CD4-positive, alpha-beta T cell treated with Interleukin-4 for 1 hour (primary cell): ENCODE measurements at regions not wholly inside any gene's neighbourhood (a gene's known extent, or its start where the extent isn't known, plus 50 kb on each side); places are given as distances from the start of the nearest gene placed in this dataset.

Experiments
- DNase-seq, 2 donors: peaks; one replicate each; pipeline ENCODE4 v3.0.0-alpha.2; 2020 to 2022

GRCh38 chr6:139777202-139777970, 402.9 kb upstream of the CITED2 start:
- no peak for DNase-seq

- DNase-seq = no peak
These were observed 401.6 kb upstream of the CITED2 start for GRCh38 chr6:139776041-139776440.

GRCh38 chr6:139768196-139768595, 393.7 kb upstream of the CITED2 start:
- no peak for DNase-seq

- DNase-seq = no peak
These were observed 392.3 kb upstream of the CITED2 start for GRCh38 chr6:139766796-139767195.

DNA sequence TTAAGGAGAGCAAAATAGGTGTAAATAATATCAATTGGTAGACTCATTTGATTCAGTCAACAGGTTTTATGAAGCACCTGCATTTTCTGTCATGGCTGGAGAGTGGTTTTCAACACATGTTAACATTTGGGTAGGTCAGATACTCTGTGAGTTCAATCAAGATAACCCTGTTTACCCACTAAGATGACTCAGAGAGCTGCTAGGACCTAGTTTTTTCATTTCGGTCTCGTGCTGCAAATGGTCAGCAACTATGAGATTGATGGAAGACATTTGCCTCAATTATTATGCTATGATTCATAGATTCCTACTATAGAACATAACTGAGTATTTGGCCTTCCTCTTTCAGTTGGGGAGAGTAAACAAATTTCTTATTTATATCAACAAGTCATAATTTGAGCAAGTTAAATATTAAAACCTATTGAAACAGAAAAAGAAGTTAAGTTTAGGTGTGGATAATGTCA, 391.4 kb upstream of the CITED2 start:
- DNase-seq = no peak

DNA sequence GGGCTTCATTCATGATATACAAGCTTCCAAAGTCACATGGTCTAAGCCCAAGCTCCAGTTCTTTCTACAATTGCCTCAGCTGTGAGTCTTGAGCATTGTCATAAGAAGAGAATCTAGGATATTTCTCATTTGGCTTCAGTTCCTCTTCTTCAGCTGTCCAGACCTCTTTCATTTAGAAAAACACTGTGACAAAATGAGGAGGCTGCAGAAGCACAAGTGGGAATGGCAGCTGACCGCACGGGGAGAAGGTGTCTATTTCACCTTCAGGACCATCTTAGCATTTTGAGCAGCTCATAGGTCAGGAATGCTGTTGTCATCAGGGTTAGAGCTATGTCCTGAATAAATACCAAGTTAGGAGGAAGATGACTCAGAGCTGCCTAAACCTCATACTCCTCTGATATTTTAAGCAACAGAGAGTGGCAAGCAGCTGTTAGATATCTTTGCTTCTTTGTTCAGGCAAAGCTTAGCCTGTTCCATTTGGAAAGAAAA, 390.1 kb upstream of the CITED2 start:
- DNase-seq = peak; percentile 2 to 24

- DNase-seq = no peak
These were observed 389.2 kb upstream of the CITED2 start for GRCh38 chr6:139763468-139764210.

- DNase-seq = peak; percentile 10 to 74
These were observed 388.2 kb upstream of the CITED2 start for GRCh38 chr6:139762587-139763031.

DNA sequence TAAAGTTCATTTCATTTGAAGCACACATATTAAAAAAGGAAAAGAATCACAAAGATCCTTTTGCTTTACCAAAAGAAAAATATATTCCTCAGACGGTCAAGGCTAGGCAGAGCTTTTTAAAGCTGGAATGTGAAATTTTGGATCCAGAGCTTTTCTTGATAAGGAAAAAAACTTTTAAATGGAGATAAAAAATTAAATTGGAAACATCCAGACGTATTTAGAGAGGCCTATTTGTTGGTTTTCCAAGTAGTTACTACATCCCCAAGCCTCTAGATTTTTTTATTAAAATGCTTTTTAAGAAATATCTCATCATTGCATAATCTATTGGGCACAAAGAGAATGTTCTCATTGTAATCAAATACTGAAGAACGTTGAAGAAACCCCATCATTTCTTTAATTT, 385.7 kb upstream of the CITED2 start:
- no peak for DNase-seq

GRCh38 chr6:139759086-139759485, 384.6 kb upstream of the CITED2 start:
- no peak for DNase-seq

- no peak for DNase-seq
These were observed 383.8 kb upstream of the CITED2 start for GRCh38 chr6:139758209-139758611.

DNA sequence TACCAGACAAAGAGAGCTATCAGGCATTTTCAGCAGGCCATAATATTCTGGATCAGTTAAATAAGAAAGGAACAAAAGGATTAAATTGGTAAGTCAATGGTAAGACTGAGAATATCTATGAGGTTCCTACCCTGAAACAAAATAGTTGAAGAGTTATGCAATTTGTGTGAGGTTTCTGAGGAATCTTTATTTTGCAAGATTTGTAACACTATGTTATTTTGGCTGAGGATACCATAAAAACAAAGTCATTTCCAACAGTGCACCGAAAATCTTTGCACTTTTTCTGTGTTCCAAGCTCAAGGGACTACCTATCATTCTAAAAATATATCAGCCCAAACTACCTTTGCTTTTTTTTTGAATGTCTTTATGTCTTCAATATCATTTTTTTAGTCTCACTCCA, 383.3 kb upstream of the CITED2 start:
- DNase-seq = no peak

GRCh38 chr6:139756381-139756780, 381.9 kb upstream of the CITED2 start:
- no peak for DNase-seq

DNA sequence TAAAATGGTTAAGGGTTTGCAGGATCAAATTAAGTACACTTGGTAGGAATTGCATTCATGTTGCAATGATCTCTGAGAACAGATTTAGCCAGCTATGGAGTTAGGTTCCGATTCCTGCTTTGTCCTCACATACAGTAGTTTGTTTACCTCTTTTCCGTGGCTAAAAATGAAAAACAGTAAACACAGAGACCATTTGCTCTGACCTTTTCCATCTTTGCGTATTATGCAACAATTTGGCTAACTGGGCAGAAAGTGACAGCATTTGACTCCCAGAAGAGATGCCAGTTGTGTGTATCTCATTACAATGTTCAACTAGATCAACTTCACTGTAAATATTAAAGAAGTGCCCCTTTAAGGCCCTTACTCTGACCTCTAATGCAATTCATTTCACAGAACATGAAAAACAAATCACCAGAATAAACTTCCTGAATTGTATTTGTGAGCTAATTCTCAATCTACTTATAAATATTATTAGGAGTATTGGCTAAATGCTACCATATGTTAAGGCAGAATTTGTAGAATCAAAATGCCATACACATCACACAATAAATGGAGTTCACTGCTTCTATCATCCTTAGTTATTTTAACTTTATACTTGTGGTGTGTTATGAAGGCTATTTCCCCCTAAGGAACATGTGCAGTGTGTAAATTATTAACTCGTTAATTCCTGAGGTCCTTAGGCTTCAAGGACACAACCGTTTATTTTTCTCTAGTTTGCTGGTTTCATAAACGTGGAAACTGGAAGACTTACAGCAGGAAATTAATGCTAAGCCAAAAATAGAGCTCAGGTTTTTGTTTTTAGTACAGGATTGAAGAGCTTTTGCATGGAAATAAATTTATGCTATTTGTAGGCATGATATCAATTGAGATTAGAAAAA, 380.7 kb upstream of the CITED2 start:
- no peak for DNase-seq

DNA sequence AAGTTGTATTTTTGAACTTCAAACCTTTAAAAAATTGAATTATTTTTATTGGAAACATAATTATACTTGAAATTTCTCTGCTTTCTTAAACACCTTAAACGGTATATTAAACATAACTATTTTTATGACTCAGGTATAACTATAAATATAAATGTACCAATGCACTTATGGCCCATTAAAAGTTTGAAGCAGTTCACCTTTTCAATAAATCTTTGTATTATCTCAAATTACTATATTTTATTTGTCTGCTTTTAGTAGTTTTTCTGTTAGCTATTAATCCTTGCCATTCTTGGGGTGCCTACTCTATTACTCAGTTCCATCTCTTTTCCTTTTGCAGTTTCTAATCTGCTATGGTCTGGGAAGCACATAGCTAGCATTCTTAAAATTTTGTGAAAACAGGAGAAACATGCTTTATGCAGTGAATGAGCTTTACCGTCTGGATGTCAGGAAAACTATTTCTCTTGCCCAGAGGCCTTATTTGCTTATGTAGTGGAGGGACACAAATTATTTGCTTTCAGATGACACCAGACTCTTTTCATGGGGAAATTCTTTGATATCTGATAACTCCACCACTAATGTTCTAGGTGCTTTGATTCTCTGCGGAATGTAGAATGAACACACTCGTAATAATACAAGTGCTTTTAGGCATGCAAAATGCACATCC, 378.9 kb upstream of the CITED2 start:
- DNase-seq = no peak

GRCh38 chr6:139752086-139752485, 377.6 kb upstream of the CITED2 start:
- DNase-seq = no peak

GRCh38 chr6:139751179-139751578, 376.7 kb upstream of the CITED2 start:
- DNase-seq = no peak

DNA sequence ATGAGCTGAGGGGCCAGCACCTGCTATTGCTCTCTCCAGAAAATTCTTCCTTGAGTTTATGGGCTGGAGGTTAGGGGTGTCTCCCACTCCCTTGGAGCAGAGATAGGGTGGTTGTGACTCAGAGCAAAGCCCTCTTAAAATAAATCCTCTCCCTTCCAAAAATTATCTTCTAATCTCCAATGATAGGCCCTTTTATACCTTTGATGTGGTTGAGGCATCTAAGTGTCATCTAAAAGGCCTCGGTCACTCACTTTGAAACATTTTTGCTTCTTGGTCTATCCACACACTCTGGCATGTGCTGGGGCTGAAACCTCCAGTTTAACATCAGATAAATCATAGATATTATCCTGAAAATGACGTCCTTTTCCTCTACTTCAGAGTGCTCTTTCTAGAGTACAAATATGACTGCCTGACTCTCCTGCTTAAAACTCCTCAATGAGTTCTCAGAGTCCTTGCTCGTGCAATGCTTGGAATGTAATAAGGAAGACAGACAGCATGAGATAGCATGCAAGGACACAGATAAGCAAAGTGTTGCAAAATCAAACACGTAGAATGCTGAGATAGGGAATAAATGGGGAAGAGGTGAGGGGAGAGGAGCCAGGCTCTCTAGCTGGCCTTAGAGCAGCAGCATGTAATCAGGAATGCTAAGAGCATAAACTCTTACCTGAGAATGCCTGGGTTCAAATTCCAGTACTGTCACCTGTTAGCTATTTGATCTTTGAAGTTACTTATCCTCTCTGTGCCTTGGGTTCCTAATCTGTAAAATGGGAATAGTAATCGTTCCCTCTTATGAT, 374.1 kb upstream of the CITED2 start:
- no peak for DNase-seq

DNA sequence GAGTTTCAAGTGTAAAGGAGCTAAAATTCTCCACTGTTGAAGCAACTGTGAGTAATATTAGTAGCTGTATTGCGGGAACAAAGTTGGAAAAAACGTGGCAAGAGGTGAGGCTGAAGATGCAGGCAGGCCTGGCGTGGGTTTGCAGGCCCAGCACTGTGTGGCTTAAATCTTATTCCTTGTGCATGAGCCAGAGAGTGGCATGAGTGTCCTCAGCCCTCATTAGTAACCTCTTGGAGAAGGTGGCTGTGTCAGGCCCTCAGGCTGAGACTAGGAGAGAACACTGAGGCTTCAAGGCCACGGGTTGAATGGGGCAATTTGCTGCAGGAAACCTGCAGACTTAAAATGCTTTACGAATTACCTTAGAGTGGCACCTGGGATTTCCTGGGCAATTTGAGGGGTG, 372.7 kb upstream of the CITED2 start:
- DNase-seq = no peak

- no peak for DNase-seq
These were observed 370.4 kb upstream of the CITED2 start for GRCh38 chr6:139744891-139745290.

GRCh38 chr6:139743664-139744437, 369.4 kb upstream of the CITED2 start:
- no peak for DNase-seq
